ENCODE measurements at regions not wholly inside any gene's neighbourhood (a gene's known extent, or its start where the extent isn't known, plus 50 kb on each side); places are given as distances from the start of the nearest gene placed in this dataset.
A peak's percentile ranks its signal among the peaks of the same experiment; 100 is the strongest.

DNA sequence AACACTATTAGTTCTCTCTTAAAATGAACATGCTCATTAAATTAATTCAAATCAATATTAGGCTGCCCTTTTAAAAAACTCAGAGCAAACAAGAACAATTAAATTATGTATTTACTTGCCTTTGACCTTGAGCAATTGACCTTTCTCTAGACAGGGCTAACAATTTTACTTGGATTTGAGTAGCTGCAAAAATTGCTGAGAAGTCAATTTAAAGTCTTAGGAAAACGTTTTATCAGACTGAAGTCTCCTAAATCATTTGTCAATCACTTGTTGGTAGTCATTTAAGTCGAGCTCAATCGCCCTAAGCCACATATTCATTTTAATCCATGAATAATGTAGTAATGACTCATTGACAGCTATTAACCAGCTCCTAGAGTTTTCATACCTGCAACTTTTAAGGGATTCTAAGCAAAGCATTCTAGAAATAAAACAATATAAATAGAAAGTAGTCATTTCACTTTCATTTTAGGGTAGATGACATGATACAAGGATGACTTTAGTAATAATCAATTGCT is 84.9 kb upstream of the SEC61G start:
- no peak for DNase-seq (ENCODE audit: low read depth)
- no peak overlapping the region for H3K4me3 ChIP-seq (ENCODE audit: low read depth, low read length)
- TF ChIP-seq, protein P1, sequence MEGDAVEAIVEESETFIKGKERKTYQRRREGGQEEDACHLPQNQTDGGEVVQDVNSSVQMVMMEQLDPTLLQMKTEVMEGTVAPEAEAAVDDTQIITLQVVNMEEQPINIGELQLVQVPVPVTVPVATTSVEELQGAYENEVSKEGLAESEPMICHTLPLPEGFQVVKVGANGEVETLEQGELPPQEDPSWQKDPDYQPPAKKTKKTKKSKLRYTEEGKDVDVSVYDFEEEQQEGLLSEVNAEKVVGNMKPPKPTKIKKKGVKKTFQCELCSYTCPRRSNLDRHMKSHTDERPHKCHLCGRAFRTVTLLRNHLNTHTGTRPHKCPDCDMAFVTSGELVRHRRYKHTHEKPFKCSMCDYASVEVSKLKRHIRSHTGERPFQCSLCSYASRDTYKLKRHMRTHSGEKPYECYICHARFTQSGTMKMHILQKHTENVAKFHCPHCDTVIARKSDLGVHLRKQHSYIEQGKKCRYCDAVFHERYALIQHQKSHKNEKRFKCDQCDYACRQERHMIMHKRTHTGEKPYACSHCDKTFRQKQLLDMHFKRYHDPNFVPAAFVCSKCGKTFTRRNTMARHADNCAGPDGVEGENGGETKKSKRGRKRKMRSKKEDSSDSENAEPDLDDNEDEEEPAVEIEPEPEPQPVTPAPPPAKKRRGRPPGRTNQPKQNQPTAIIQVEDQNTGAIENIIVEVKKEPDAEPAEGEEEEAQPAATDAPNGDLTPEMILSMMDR (IDR thresholded peaks at IDR 0.05; ENCODE audit: insufficient read depth, low read length): no peak

DNA sequence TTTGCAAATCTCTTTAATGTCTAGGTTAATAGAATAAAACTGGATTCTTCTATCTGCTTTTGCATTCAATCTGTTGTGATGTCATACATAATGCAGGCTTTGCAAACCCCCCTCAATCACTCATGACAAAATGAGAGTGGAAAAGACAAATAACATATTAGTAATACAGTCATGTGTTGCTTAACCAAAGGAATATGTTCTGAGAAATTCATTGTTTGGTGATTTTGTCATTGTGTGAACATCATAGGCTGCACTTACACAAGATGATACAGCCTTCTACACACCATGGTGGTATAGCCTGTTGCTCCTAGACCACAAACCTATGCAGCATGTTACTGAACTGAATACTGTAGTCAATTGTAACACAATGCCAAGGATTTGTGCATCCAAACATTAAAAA is 87.3 kb upstream of the SEC61G start:
- no peak overlapping the region for H3K4me3 ChIP-seq (ENCODE audit: low read depth, low read length)
- TF ChIP-seq, protein P1 (IDR thresholded peaks at IDR 0.05; ENCODE audit: insufficient read depth, low read length): no peak
- no peak for DNase-seq (ENCODE audit: low read depth)

DNA sequence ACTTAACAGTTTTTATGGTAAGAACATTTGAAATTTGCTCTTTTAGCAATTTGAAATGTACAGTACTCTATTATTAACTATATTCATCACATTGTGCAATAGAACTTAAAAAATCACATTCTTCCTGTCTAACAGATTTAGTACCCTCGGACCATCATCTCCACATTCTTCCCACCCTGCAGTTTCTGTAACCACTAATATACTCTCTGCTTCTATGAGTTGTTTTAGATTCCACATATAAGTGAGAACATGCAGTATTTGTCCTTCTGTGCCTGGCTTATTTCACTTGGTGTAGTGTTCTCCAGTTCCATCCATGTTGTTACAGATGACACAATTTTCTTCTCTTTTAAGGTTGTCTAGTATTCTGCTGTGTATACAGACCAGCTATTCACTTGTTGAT is 88.9 kb upstream of the SEC61G start:
- TF ChIP-seq, protein P1 (IDR thresholded peaks at IDR 0.05; ENCODE audit: insufficient read depth, low read length): no peak
- DNase-seq (ENCODE audit: low read depth): no peak
- no peak overlapping the region for H3K4me3 ChIP-seq (ENCODE audit: low read depth, low read length)

DNA sequence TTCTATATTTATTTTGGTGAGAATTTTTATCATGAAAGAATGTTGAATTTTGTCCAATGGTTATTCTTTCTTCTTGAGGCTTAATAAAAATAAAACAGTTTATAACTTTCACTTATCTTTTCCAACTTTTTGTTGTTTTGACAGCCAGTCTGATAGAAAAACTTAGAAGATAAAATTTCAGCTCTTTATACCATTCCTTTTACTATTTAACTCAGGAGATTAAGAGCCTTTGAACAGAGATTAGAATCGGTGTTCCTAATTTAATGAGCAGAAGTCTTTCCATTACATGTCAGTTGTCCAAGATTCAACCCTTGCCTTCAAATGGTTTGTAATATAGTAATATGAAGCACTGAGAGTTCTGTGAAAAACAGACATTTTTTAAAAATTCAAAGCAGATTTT is 97.8 kb upstream of the SEC61G start:
- TF ChIP-seq, protein P1 (IDR thresholded peaks at IDR 0.05; ENCODE audit: insufficient read depth, low read length): no peak
- DNase-seq (ENCODE audit: low read depth): peak; percentile 17
- H3K4me3 ChIP-seq (ENCODE audit: low read depth, low read length): no peak overlapping the region

DNA sequence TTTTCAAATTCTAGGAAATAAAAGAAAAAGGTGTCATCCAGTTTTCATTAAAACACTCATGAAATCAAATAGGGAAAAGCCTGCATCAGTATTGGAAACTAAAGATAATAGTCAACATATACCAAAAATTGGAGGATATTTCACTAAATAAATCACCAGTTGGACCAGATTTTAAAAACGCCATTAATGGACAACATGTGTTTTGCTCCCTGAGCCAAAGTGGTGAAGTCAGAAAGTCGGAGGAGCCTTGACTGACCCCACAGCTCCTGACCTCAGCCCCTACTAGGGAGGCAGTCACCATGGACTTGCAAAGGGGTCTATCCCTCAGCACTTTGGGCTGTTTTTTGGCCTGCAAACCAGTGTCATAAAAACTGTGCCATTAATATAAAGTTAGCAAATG is 98.3 kb upstream of the SEC61G start:
- no peak overlapping the region for H3K4me3 ChIP-seq (ENCODE audit: low read depth, low read length)
- TF ChIP-seq, protein P1 (IDR thresholded peaks at IDR 0.05; ENCODE audit: insufficient read depth, low read length): no peak
- no peak for DNase-seq (ENCODE audit: low read depth)

DNA sequence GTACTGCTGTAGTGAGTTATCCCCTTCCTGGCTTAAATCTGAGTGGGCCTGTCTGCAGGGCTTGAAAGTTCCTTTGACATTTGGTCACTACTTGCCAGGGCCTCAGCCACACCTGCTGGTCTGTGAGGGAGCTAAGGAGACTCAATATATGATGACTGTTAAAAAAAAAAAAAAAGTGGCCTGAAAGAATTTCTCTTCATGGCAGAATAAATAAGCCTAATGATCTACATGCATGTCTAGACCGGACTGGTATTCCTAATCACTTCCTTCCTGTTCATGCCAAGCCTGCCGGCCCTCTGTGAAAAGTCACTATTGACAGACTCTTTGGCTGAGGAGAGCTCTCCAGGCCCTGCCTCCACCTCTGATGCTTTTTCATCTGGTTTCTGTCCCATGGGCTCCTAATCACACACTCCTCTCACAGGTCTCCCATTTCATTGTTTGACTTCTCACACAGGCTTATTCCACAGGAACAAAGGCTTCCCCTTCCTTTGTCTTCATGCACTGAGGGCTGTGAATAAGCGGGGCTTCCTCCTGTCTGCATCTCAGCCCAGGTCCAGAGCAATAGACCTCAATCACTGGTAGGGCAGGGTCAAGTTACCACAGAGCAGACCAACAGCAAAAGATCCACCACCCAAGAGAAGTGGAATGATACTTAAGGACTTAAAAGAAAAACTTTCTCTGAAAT is 99.1 kb upstream of the SEC61G start:
- DNase-seq (ENCODE audit: low read depth): no peak
- no peak overlapping the region for H3K4me3 ChIP-seq (ENCODE audit: low read depth, low read length)
- TF ChIP-seq, protein P1 (IDR thresholded peaks at IDR 0.05; ENCODE audit: insufficient read depth, low read length): no peak

DNA sequence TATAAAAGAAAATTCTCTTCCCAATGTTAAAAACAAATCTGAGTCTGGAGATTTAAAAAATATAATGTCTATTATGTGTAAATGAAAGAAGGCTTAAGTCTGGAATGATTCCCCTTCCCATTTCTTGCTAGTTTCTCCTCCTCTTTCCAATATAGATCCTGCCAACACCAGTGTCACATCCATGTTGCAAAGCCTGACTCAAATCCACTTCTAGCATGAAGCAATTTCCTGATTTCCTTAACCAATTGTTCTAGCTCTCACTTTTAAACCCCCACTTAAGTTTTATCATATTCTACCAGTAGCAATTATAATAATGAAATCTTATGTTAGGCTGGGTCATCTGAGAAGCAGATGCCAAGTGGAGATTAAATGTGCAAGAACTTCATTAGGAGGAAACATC is 100.1 kb upstream of the SEC61G start:
- no peak overlapping the region for H3K4me3 ChIP-seq (ENCODE audit: low read depth, low read length)
- TF ChIP-seq, protein P1 (IDR thresholded peaks at IDR 0.05; ENCODE audit: insufficient read depth, low read length): no peak
- DNase-seq (ENCODE audit: low read depth): peak; percentile 36

Measured in fibroblast of the aortic adventitia (primary cell).